HG03135 (cell line): ENCODE measurements at regions not wholly inside any gene's neighbourhood (a gene's known extent, or its start where the extent isn't known, plus 50 kb on each side); places are given as distances from the start of the nearest gene placed in this dataset.

Experiments
- ATAC-seq: cut with Tn5 transposase; IDR thresholded peaks from one replicate; pipeline ENCODE4 v1.9.1; 2021; ENCODE audit warnings: mild to moderate bottlenecking, moderate library complexity; ENCODE audit not compliant: unreplicated experiment

- ATAC-seq: no peak
These were observed 345.5 kb upstream of the ROBO1 start for GRCh38 chr3:80113331-80113730.

GRCh38 chr3:80099559-80100066, 331.8 kb upstream of the ROBO1 start:
- ATAC-seq: no peak

GRCh38 chr3:80097674-80098073, 329.9 kb upstream of the ROBO1 start:
- ATAC-seq: no peak

GRCh38 chr3:80096909-80097308, 329.1 kb upstream of the ROBO1 start:
- no peak for ATAC-seq

GRCh38 chr3:80094589-80094988, 326.8 kb upstream of the ROBO1 start:
- no peak for ATAC-seq

GRCh38 chr3:80087767-80088166, 320.0 kb upstream of the ROBO1 start:
- no peak for ATAC-seq

GRCh38 chr3:80086426-80086825, 318.6 kb upstream of the ROBO1 start:
- ATAC-seq: no peak

GRCh38 chr3:80079886-80080285, 312.1 kb upstream of the ROBO1 start:
- no peak for ATAC-seq

- ATAC-seq: no peak
These were observed 300.7 kb upstream of the ROBO1 start for GRCh38 chr3:80068459-80068858.

GRCh38 chr3:80063535-80063934, 295.7 kb upstream of the ROBO1 start:
- ATAC-seq: no peak

GRCh38 chr3:80060664-80061063, 292.9 kb upstream of the ROBO1 start:
- ATAC-seq: no peak

- no peak for ATAC-seq
These were observed 287.5 kb upstream of the ROBO1 start for GRCh38 chr3:80055306-80055705.

GRCh38 chr3:80052271-80052670, 284.5 kb upstream of the ROBO1 start:
- no peak for ATAC-seq

- ATAC-seq: no peak
These were observed 283.8 kb upstream of the ROBO1 start for GRCh38 chr3:80051602-80051962.

GRCh38 chr3:80050826-80051601, 283.2 kb upstream of the ROBO1 start:
- ATAC-seq: no peak

GRCh38 chr3:80043226-80043625, 275.4 kb upstream of the ROBO1 start:
- ATAC-seq: no peak

- ATAC-seq: no peak
These were observed 272.3 kb upstream of the ROBO1 start for GRCh38 chr3:80040067-80040466.

- no peak for ATAC-seq
These were observed 268.4 kb upstream of the ROBO1 start for GRCh38 chr3:80036176-80036575.

GRCh38 chr3:80035021-80035420, 267.2 kb upstream of the ROBO1 start:
- no peak for ATAC-seq

GRCh38 chr3:80023010-80023409, 255.2 kb upstream of the ROBO1 start:
- ATAC-seq: no peak

- no peak for ATAC-seq
These were observed 250.6 kb upstream of the ROBO1 start for GRCh38 chr3:80018375-80018774.

- no peak for ATAC-seq
These were observed 249.6 kb upstream of the ROBO1 start for GRCh38 chr3:80017369-80017768.

- ATAC-seq: no peak
These were observed 246.8 kb upstream of the ROBO1 start for GRCh38 chr3:80014576-80014975.
